HG02763 (cell line): ENCODE measurements at regions not wholly inside any gene's neighbourhood (a gene's known extent, or its start where the extent isn't known, plus 50 kb on each side); places are given as distances from the start of the nearest gene placed in this dataset.

ENCODE experiments used
- ATAC-seq: cut with Tn5 transposase; IDR thresholded peaks from one replicate; pipeline ENCODE4 v1.9.1; 2021; ENCODE audit warnings: mild to moderate bottlenecking, moderate library complexity; ENCODE audit not compliant: unreplicated experiment

- no peak for ATAC-seq
Measured at GRCh38 chr7:25279705-25280104, 51.4 kb upstream of the NPVF start.

GRCh38 chr7:25280181-25280580 lies 51.9 kb upstream of the NPVF start:
- no peak for ATAC-seq

- no peak for ATAC-seq
Measured at GRCh38 chr7:25282194-25282593, 53.9 kb upstream of the NPVF start.

GRCh38 chr7:25286756-25287155 lies 58.5 kb upstream of the NPVF start:
- no peak for ATAC-seq

GRCh38 chr7:25287291-25287690 lies 59.0 kb upstream of the NPVF start:
- ATAC-seq = no peak

GRCh38 chr7:25288556-25289307 lies 60.4 kb upstream of the NPVF start:
- ATAC-seq = no peak

GRCh38 chr7:25289518-25289917 lies 61.2 kb upstream of the NPVF start:
- no peak for ATAC-seq

- no peak for ATAC-seq
Measured at GRCh38 chr7:25294624-25295023, 66.3 kb upstream of the NPVF start.

GRCh38 chr7:25295387-25295786 lies 67.1 kb upstream of the NPVF start:
- no peak for ATAC-seq

- ATAC-seq = no peak
Measured at GRCh38 chr7:25296086-25296485, 67.8 kb upstream of the NPVF start.

GRCh38 chr7:25297278-25297677 lies 69.0 kb upstream of the NPVF start:
- no peak for ATAC-seq

- no peak for ATAC-seq
Measured at GRCh38 chr7:25303281-25304181, 75.2 kb upstream of the NPVF start.

- ATAC-seq = no peak
Measured at GRCh38 chr7:25304691-25305090, 76.4 kb upstream of the NPVF start.

- no peak for ATAC-seq
Measured at GRCh38 chr7:25305831-25306230, 77.5 kb upstream of the NPVF start.

- ATAC-seq = no peak
Measured at GRCh38 chr7:25307624-25308023, 79.3 kb upstream of the NPVF start.

- no peak for ATAC-seq
Measured at GRCh38 chr7:25308246-25308645, 80.0 kb upstream of the NPVF start.

GRCh38 chr7:25308906-25309705 lies 80.8 kb upstream of the NPVF start:
- no peak for ATAC-seq

GRCh38 chr7:25310896-25311295 lies 82.6 kb upstream of the NPVF start:
- ATAC-seq = no peak

- ATAC-seq = no peak
Measured at GRCh38 chr7:25311346-25311745, 83.1 kb upstream of the NPVF start.

- no peak for ATAC-seq
Measured at GRCh38 chr7:25312968-25313367, 84.7 kb upstream of the NPVF start.

GRCh38 chr7:25313526-25313925 lies 85.2 kb upstream of the NPVF start:
- no peak for ATAC-seq
